ENCODE measurements at regions not wholly inside any gene's neighbourhood (a gene's known extent, or its start where the extent isn't known, plus 50 kb on each side); places are given as distances from the start of the nearest gene placed in this dataset.

DNA sequence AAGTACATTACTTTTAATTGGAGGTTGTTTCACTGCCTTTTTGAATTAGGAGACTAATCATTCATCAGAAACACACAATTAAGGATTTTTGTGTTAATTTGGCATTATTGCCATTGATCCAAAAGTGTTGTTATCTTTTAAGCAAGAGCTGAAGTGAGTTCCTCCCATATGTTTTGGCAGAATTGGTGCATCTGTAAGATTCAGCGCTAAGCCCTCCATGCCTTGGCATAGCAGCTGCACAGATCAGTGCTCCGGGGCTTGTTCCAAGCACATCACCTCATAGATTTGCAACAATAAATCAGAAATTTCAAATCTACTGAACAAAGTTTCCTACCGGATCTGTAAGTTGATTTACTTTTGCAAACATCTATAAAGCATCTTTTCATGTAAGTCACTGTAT is 106.8 kb upstream of the PHACTR1 start:
- Histone ChIP-seq H3K27me3 (ENCODE audit: control insufficient read depth in 5 of 5, insufficient read depth in 4 of 5, low read length in 5 of 5) (peaks cover 0 to 7% (median 4%) of the 10 kb centered on the region in 5 donors), H3K4me1 (ENCODE audit: control insufficient read depth in 5 of 5, insufficient read depth in 5 of 5, low read length in 5 of 5) (peaks cover 0 to 2% (median 0%) of the 10 kb centered on the region in 5 donors), H3K36me3 (ENCODE audit: control insufficient read depth in 5 of 5, insufficient read depth in 5 of 5, low read length in 5 of 5) (no peaks in the 10 kb centered on the region), H3K9me3 (ENCODE audit: control insufficient read depth in 5 of 5, low read length in 5 of 5) (no peaks in the 10 kb centered on the region), H3K9ac (ENCODE audit: low read length in 5 of 5) (no peak overlapping the region), H3K27ac (ENCODE audit: low read depth, low read length) (no peak overlapping the region), H3K4me3 (ENCODE audit: low read depth in 1 of 5, low read length in 5 of 5) (no peak overlapping the region)

DNA sequence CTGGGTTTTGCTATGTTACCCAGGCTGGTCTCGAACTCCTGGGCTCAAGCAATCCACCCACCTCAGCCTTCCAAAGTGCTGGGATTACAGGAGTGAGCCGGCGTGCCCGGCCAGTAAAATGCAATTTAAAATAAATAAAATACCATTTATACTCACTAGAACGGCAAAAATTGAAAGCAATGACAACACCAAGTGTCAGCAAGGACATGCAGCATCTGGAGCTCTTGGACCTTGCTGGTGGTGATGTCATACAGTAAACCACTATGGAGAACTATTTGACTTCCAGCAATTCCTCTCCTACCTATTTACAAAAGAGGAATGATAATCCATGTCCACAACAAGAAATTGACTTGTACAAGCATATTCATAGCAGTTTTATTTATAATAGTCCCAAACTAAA is 105.7 kb upstream of the PHACTR1 start:
- H3K36me3 ChIP-seq (ENCODE audit: control insufficient read depth in 5 of 5, insufficient read depth in 5 of 5, low read length in 5 of 5) = no peaks in the 10 kb centered on the region
- no peak overlapping the region for H3K4me3 ChIP-seq (ENCODE audit: low read depth in 1 of 5, low read length in 5 of 5)
- H3K9me3 ChIP-seq (ENCODE audit: control insufficient read depth in 5 of 5, low read length in 5 of 5) = no peaks in the 10 kb centered on the region
- H3K27me3 ChIP-seq (ENCODE audit: control insufficient read depth in 5 of 5, insufficient read depth in 4 of 5, low read length in 5 of 5) = peaks cover 0 to 7% (median 4%) of the 10 kb centered on the region in 5 donors
- H3K4me1 ChIP-seq (ENCODE audit: control insufficient read depth in 5 of 5, insufficient read depth in 5 of 5, low read length in 5 of 5) = peaks cover 0 to 2% (median 0%) of the 10 kb centered on the region in 5 donors
- no peak overlapping the region for H3K9ac ChIP-seq (ENCODE audit: low read length in 5 of 5)
- no peak overlapping the region for H3K27ac ChIP-seq (ENCODE audit: low read depth, low read length)

DNA sequence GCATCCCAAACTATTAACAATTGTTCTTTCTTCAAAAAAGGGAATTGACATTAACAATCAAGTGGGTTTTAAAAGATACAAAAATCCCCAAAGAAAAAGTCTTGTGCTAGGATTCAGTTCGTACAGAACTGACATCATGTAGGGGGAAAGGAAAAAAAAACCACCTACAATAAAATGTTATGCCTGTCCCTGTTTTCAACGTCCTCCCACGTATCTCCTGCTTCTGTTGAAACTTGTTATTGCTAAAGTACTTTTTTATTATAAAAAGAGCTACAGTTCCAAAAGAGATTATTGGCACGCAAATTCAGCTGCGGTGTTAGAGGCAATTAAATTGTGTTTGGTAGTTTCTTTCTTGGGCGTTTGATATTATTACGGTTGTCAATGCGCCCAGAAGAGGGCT is 102.8 kb upstream of the PHACTR1 start:
- H3K9me3 ChIP-seq (ENCODE audit: control insufficient read depth in 5 of 5, low read length in 5 of 5) = no peaks in the 10 kb centered on the region
- no peak overlapping the region for H3K9ac ChIP-seq (ENCODE audit: low read length in 5 of 5)
- H3K27ac ChIP-seq (ENCODE audit: low read depth, low read length) = no peak overlapping the region

DNA sequence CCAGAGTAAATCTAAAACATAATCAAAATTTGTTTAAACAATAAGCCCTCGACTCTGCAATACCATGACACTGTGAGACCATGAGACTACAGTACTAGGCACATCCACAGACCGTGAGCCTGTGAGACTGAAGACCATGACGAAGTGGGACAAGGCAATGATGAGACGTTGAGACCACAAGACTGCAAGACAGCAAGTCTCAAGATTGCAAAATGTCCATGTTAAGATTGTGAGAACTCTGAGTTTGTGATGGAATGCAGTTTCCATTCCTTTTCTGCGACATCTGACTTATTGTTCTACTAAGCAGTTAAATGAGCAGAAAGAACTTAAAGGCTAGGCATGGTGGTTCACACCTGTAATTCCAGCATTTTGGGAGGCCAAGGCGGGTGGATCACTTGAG is 102.1 kb upstream of the PHACTR1 start:
- H3K9me3 ChIP-seq (ENCODE audit: control insufficient read depth in 5 of 5, low read length in 5 of 5) = no peaks in the 10 kb centered on the region
- H3K4me1 ChIP-seq (ENCODE audit: control insufficient read depth in 5 of 5, insufficient read depth in 5 of 5, low read length in 5 of 5) = no peaks in the 10 kb centered on the region
- H3K4me3 ChIP-seq (ENCODE audit: low read depth in 1 of 5, low read length in 5 of 5) = no peak overlapping the region
- no peak overlapping the region for H3K9ac ChIP-seq (ENCODE audit: low read length in 5 of 5)
- no peak overlapping the region for H3K27ac ChIP-seq (ENCODE audit: low read depth, low read length)
- no peaks in the 10 kb centered on the region for H3K36me3 ChIP-seq (ENCODE audit: control insufficient read depth in 5 of 5, insufficient read depth in 5 of 5, low read length in 5 of 5)
- peaks cover 0 to 4% (median 0%) of the 10 kb centered on the region in 5 donors for H3K27me3 ChIP-seq (ENCODE audit: control insufficient read depth in 5 of 5, insufficient read depth in 4 of 5, low read length in 5 of 5)

More for the DNA sequence above, 102.8 kb upstream of the PHACTR1 start:
- Histone ChIP-seq H3K27me3 (ENCODE audit: control insufficient read depth in 5 of 5, insufficient read depth in 4 of 5, low read length in 5 of 5) (peaks cover 0 to 4% (median 0%) of the 10 kb centered on the region in 5 donors), H3K36me3 (ENCODE audit: control insufficient read depth in 5 of 5, insufficient read depth in 5 of 5, low read length in 5 of 5) (no peaks in the 10 kb centered on the region), H3K4me1 (ENCODE audit: control insufficient read depth in 5 of 5, insufficient read depth in 5 of 5, low read length in 5 of 5) (no peaks in the 10 kb centered on the region), H3K4me3 (ENCODE audit: low read depth in 1 of 5, low read length in 5 of 5) (no peak overlapping the region)

DNA sequence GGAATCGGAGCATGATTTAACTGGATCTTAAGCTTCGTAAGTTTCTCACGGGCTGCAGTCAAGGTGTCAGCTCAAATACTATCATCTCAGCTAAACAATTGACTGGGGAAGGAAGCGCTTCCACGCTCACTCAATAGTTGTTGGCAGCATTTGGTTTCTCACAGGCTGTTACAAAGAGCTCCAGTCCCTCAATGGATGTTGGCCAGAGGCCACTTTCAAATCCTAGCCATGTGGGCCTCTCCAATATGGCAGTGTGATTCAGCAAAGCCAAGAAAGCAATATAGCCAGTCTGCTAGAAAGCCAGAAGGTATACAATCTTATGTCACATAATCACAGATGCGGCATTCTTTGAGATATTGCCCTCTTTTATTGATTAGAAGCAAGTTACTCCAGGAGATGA is 98.3 kb upstream of the PHACTR1 start:
- no peak overlapping the region for H3K4me3 ChIP-seq (ENCODE audit: low read depth in 1 of 5, low read length in 5 of 5)
- H3K4me1 ChIP-seq (ENCODE audit: control insufficient read depth in 5 of 5, insufficient read depth in 5 of 5, low read length in 5 of 5) = no peaks in the 10 kb centered on the region
- no peaks in the 10 kb centered on the region for H3K27me3 ChIP-seq (ENCODE audit: control insufficient read depth in 5 of 5, insufficient read depth in 4 of 5, low read length in 5 of 5)
- no peaks in the 10 kb centered on the region for H3K36me3 ChIP-seq (ENCODE audit: control insufficient read depth in 5 of 5, insufficient read depth in 5 of 5, low read length in 5 of 5)
- H3K9ac ChIP-seq (ENCODE audit: low read length in 5 of 5) = no peak overlapping the region
- H3K9me3 ChIP-seq (ENCODE audit: control insufficient read depth in 5 of 5, low read length in 5 of 5) = no peaks in the 10 kb centered on the region
- H3K27ac ChIP-seq (ENCODE audit: low read depth, low read length) = no peak overlapping the region

DNA sequence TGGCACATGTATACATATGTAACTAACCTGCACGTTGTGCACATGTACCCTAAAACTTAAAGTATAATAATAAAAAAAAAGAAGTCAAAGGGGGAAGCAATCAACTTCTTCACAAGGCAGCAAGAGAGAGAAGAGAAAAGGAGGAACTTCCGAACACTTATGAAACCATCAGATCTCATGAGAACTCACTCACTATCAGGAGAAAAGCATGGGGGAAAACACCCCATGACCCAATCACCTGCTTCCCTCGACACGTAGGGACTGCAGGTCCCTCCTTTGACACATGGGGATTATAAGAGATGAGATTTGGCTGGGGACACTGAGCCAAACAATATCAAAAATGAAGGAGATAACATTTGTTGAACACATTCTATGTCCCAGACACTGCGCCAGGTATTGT is 94.8 kb upstream of the PHACTR1 start:
- H3K27me3 ChIP-seq (ENCODE audit: control insufficient read depth in 5 of 5, insufficient read depth in 4 of 5, low read length in 5 of 5) = no peaks in the 10 kb centered on the region
- no peaks in the 10 kb centered on the region for H3K9me3 ChIP-seq (ENCODE audit: control insufficient read depth in 5 of 5, low read length in 5 of 5)
- no peaks in the 10 kb centered on the region for H3K4me1 ChIP-seq (ENCODE audit: control insufficient read depth in 5 of 5, insufficient read depth in 5 of 5, low read length in 5 of 5)

DNA sequence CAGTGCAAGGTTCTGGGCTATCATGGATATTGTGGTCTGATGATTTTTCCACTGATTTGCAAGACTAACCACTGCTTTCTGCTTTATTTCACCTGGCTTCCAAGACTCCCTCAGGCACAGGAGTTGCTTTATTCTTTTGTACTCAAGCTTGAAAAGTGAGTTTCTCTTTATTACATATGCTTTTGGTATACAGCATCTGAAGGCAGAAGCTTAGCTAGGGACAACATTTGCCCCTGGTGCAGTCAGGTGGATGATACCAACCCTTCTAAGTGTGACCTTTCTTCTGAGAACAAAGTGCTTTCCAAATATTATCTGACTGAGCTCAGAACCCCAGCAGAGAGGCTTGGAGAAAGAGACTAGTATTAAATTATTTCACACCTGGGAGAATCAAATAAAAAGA is 94.0 kb upstream of the PHACTR1 start:
- H3K27me3 ChIP-seq (ENCODE audit: control insufficient read depth in 5 of 5, insufficient read depth in 4 of 5, low read length in 5 of 5) = no peaks in the 10 kb centered on the region
- no peak overlapping the region for H3K4me3 ChIP-seq (ENCODE audit: low read depth in 1 of 5, low read length in 5 of 5)
- H3K36me3 ChIP-seq (ENCODE audit: control insufficient read depth in 5 of 5, insufficient read depth in 5 of 5, low read length in 5 of 5) = no peaks in the 10 kb centered on the region
- H3K9ac ChIP-seq (ENCODE audit: low read length in 5 of 5) = no peak overlapping the region
- H3K4me1 ChIP-seq (ENCODE audit: control insufficient read depth in 5 of 5, insufficient read depth in 5 of 5, low read length in 5 of 5) = no peaks in the 10 kb centered on the region
- no peaks in the 10 kb centered on the region for H3K9me3 ChIP-seq (ENCODE audit: control insufficient read depth in 5 of 5, low read length in 5 of 5)
- no peak overlapping the region for H3K27ac ChIP-seq (ENCODE audit: low read depth, low read length)

More for the DNA sequence above, 94.8 kb upstream of the PHACTR1 start:
- Histone ChIP-seq H3K27ac (ENCODE audit: low read depth, low read length) (no peak overlapping the region), H3K4me3 (ENCODE audit: low read depth in 1 of 5, low read length in 5 of 5) (no peak overlapping the region), H3K9ac (ENCODE audit: low read length in 5 of 5) (no peak overlapping the region), H3K36me3 (ENCODE audit: control insufficient read depth in 5 of 5, insufficient read depth in 5 of 5, low read length in 5 of 5) (no peaks in the 10 kb centered on the region)

DNA sequence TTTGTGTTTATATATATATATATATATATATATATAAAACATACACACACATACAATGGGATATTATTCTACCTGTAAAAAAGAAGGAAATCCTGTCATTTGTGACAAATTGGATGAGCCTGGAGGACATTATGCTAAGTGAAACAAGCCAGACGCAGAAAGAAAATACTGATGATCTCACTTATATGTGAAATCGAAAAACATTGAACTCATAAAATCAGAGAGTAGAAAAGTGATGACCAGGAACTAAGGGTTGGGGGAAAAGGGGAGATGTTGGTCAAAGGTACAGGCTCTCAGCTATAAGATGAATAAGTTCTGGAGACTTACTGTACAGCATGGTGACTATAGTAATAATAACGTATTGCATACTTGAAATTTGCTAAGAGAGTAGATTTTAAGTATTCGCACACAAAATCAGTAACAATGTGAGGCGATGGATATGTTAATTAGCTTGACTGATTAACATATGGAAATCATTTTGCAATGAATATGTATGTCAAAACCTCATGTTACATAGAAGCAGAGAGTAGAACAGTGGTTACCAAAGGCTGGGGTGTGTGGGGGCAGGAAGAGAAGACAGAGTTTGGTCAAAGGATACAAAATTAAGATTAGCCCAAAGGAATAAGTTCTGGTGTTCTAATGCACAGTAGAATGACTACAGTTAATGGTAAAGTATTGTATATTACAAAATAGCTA is 92.3 kb upstream of the PHACTR1 start:
- no peaks in the 10 kb centered on the region for H3K27me3 ChIP-seq (ENCODE audit: control insufficient read depth in 5 of 5, insufficient read depth in 4 of 5, low read length in 5 of 5)

DNA sequence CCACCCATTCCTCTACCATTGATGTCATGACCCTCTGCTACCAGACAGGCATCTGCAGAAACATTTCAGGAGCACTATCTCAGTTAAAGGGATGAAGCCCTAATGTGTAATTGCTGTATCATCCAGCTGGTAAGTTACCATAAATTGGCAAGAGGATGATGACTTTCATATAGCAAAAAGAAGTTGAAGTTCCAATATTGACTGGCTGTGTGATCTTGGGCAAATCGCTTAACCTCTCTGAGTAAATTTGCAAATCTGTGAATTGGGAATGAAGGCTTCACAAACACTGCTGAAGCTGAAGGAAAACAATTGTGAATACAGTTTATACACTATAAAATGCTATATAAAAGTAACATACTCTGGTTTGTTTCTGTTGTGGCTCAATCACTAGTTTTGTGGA is 89.5 kb upstream of the PHACTR1 start:
- no peak overlapping the region for H3K27ac ChIP-seq (ENCODE audit: low read depth, low read length)
- no peak overlapping the region for H3K4me3 ChIP-seq (ENCODE audit: low read depth in 1 of 5, low read length in 5 of 5)
- no peaks in the 10 kb centered on the region for H3K27me3 ChIP-seq (ENCODE audit: control insufficient read depth in 5 of 5, insufficient read depth in 4 of 5, low read length in 5 of 5)
- no peaks in the 10 kb centered on the region for H3K36me3 ChIP-seq (ENCODE audit: control insufficient read depth in 5 of 5, insufficient read depth in 5 of 5, low read length in 5 of 5)
- no peaks in the 10 kb centered on the region for H3K9me3 ChIP-seq (ENCODE audit: control insufficient read depth in 5 of 5, low read length in 5 of 5)
- no peak overlapping the region for H3K9ac ChIP-seq (ENCODE audit: low read length in 5 of 5)
- no peaks in the 10 kb centered on the region for H3K4me1 ChIP-seq (ENCODE audit: control insufficient read depth in 5 of 5, insufficient read depth in 5 of 5, low read length in 5 of 5)

More for the DNA sequence above, 92.3 kb upstream of the PHACTR1 start:
- Histone ChIP-seq H3K27ac (ENCODE audit: low read depth, low read length) (no peak overlapping the region), H3K4me1 (ENCODE audit: control insufficient read depth in 5 of 5, insufficient read depth in 5 of 5, low read length in 5 of 5) (no peaks in the 10 kb centered on the region), H3K9me3 (ENCODE audit: control insufficient read depth in 5 of 5, low read length in 5 of 5) (no peaks in the 10 kb centered on the region), H3K9ac (ENCODE audit: low read length in 5 of 5) (no peak overlapping the region), H3K36me3 (ENCODE audit: control insufficient read depth in 5 of 5, insufficient read depth in 5 of 5, low read length in 5 of 5) (no peaks in the 10 kb centered on the region), H3K4me3 (ENCODE audit: low read depth in 1 of 5, low read length in 5 of 5) (no peak overlapping the region)

DNA sequence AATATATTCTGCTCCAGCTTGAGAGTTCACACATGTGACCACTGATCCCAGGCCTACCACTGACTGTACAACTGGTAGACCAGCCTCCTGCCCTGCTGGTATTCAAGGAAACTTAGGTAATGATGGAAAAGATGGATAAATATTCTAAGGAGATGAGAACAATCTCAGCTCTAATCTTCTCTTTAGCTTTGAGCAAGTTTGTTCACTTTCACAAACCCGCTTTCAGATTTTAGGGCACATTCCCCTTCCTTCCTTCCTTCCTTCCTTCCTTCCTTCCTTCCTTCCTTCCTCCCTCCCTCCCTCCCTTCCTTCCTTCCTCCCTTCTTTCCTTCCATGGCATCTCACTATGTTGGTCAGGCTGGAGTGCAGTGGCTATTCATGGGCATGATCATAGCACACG is 88.2 kb upstream of the PHACTR1 start:
- H3K4me1 ChIP-seq (ENCODE audit: control insufficient read depth in 5 of 5, insufficient read depth in 5 of 5, low read length in 5 of 5) = no peaks in the 10 kb centered on the region
- H3K36me3 ChIP-seq (ENCODE audit: control insufficient read depth in 5 of 5, insufficient read depth in 5 of 5, low read length in 5 of 5) = no peaks in the 10 kb centered on the region
- H3K4me3 ChIP-seq (ENCODE audit: low read depth in 1 of 5, low read length in 5 of 5) = no peak overlapping the region
- H3K9ac ChIP-seq (ENCODE audit: low read length in 5 of 5) = no peak overlapping the region
- H3K27ac ChIP-seq (ENCODE audit: low read depth, low read length) = no peak overlapping the region
- no peaks in the 10 kb centered on the region for H3K9me3 ChIP-seq (ENCODE audit: control insufficient read depth in 5 of 5, low read length in 5 of 5)
- no peaks in the 10 kb centered on the region for H3K27me3 ChIP-seq (ENCODE audit: control insufficient read depth in 5 of 5, insufficient read depth in 4 of 5, low read length in 5 of 5)
